ENCODE measurements at regions not wholly inside any gene's neighbourhood (a gene's known extent, or its start where the extent isn't known, plus 50 kb on each side); places are given as distances from the start of the nearest gene placed in this dataset.

GRCh38 chr13:76516586-76516985 lies 369.6 kb downstream of the KCTD12 start:
- no peak for DNase-seq (ENCODE audit: low read depth, low spot score)

GRCh38 chr13:76516013-76516412 lies 370.2 kb downstream of the KCTD12 start:
- peak; percentile 24 for DNase-seq (ENCODE audit: low read depth, low spot score)

GRCh38 chr13:76512721-76513145 lies 373.5 kb downstream of the KCTD12 start:
- peak; percentile 88 for DNase-seq (ENCODE audit: low read depth, low spot score)

GRCh38 chr13:76505437-76505836 lies 380.8 kb downstream of the KCTD12 start:
- no peak for DNase-seq (ENCODE audit: low read depth, low spot score)

GRCh38 chr13:76503766-76504165 lies 382.4 kb downstream of the KCTD12 start:
- DNase-seq (ENCODE audit: low read depth, low spot score) = no peak

- no peak for DNase-seq (ENCODE audit: low read depth, low spot score)
Observed at GRCh38 chr13:76503291-76503690, 382.9 kb downstream of the KCTD12 start.

GRCh38 chr13:76500894-76501293 lies 385.3 kb downstream of the KCTD12 start:
- no peak for DNase-seq (ENCODE audit: low read depth, low spot score)

GRCh38 chr13:76499891-76500290 lies 386.3 kb downstream of the KCTD12 start:
- no peak for DNase-seq (ENCODE audit: low read depth, low spot score)

GRCh38 chr13:76489274-76489673 lies 396.9 kb downstream of the KCTD12 start:
- DNase-seq (ENCODE audit: low read depth, low spot score) = no peak

- DNase-seq (ENCODE audit: low read depth, low spot score) = no peak
Observed at GRCh38 chr13:76481738-76482137, 404.5 kb downstream of the KCTD12 start.

- no peak for DNase-seq (ENCODE audit: low read depth, low spot score)
Observed at GRCh38 chr13:76474966-76475365, 411.2 kb downstream of the KCTD12 start.

GRCh38 chr13:76474356-76474755 lies 411.8 kb downstream of the KCTD12 start:
- DNase-seq (ENCODE audit: low read depth, low spot score) = no peak

- DNase-seq (ENCODE audit: low read depth, low spot score) = peak; percentile 55
Observed at GRCh38 chr13:76473552-76474134, 412.6 kb downstream of the KCTD12 start.

- no peak for DNase-seq (ENCODE audit: low read depth, low spot score)
Observed at GRCh38 chr13:76472916-76473315, 413.3 kb downstream of the KCTD12 start.

GRCh38 chr13:76471486-76471885 lies 414.7 kb downstream of the KCTD12 start:
- no peak for DNase-seq (ENCODE audit: low read depth, low spot score)

- no peak for DNase-seq (ENCODE audit: low read depth, low spot score)
Observed at GRCh38 chr13:76470991-76471390, 415.2 kb downstream of the KCTD12 start.

GRCh38 chr13:76466043-76466442 lies 420.2 kb downstream of the KCTD12 start:
- no peak for DNase-seq (ENCODE audit: low read depth, low spot score)

GRCh38 chr13:76463314-76463713 lies 422.9 kb downstream of the KCTD12 start:
- DNase-seq (ENCODE audit: low read depth, low spot score) = no peak

GRCh38 chr13:76461999-76462398 lies 424.2 kb downstream of the KCTD12 start:
- no peak for DNase-seq (ENCODE audit: low read depth, low spot score)

- DNase-seq (ENCODE audit: low read depth, low spot score) = no peak
Observed at GRCh38 chr13:76461484-76461883, 424.7 kb downstream of the KCTD12 start.

- DNase-seq (ENCODE audit: low read depth, low spot score) = no peak
Observed at GRCh38 chr13:76459863-76460262, 426.3 kb downstream of the KCTD12 start.

GRCh38 chr13:76455960-76456359 lies 430.2 kb downstream of the KCTD12 start:
- DNase-seq (ENCODE audit: low read depth, low spot score) = no peak

GRCh38 chr13:76454991-76455390 lies 431.2 kb downstream of the KCTD12 start:
- DNase-seq (ENCODE audit: low read depth, low spot score) = no peak

- DNase-seq (ENCODE audit: low read depth, low spot score) = no peak
Observed at GRCh38 chr13:76449716-76450115, 436.5 kb downstream of the KCTD12 start.

All from brain pericyte (primary cell).